HEK293 (cell line): ENCODE measurements at regions not wholly inside any gene's neighbourhood (a gene's known extent, or its start where the extent isn't known, plus 50 kb on each side); places are given as distances from the start of the nearest gene placed in this dataset.

Experiments used
- CTCF ChIP-seq: fragments of 450-650 bp; formaldehyde crosslinking; IDR thresholded peaks from 2 replicates; pipeline ENCODE4 v1.5.1; 2016; ENCODE audit warnings: missing biosample characterization, missing genetic modification characterization
- SP7 ChIP-seq: fragments of 450-650 bp; formaldehyde crosslinking; IDR thresholded peaks from 2 replicates; pipeline ENCODE4 v1.5.1; 2016; ENCODE audit warnings: missing biosample characterization, missing genetic modification characterization
- ZNF324 ChIP-seq: fragments of 450-650 bp; formaldehyde crosslinking; IDR thresholded peaks from 2 replicates; pipeline ENCODE4 v1.5.1; 2016; ENCODE audit warnings: missing biosample characterization, missing genetic modification characterization

GRCh38 chr12:127636882-127637281, 630.1 kb upstream of the TMEM132C start:
- TF ChIP-seq ZNF324, result no peak
- no peak for TF ChIP-seq SP7 (tag by site-specific recombination)
- TF ChIP-seq CTCF (tag by site-specific recombination), result no peak
